ENCODE measurements at regions not wholly inside any gene's neighbourhood (a gene's known extent, or its start where the extent isn't known, plus 50 kb on each side); places are given as distances from the start of the nearest gene placed in this dataset.

GRCh38 chr10:121312587-121312986, 285.7 kb downstream of the FGFR2 start:
- peaks cover 4% of the 10 kb centered on the region for H3K36me3 Mint-ChIP-seq (ENCODE audit: low read depth)
- peaks cover 53% of the 10 kb centered on the region for H3K4me1 Mint-ChIP-seq
- H3K27me3 Mint-ChIP-seq (ENCODE audit: low read depth) = no peaks in the 10 kb centered on the region
- peak overlapping the region; percentile 9 for H3K4me3 Mint-ChIP-seq
- TF ChIP-seq CTCF (conservative IDR thresholded peaks at IDR 0.05) = no peak
- H3K27ac Mint-ChIP-seq (ENCODE audit: unreplicated experiment) = peak overlapping the region; percentile 24
- DNase-seq (ENCODE audit: low read depth, low spot score) = no peak
- H3K9me3 Mint-ChIP-seq = peaks cover 3% of the 10 kb centered on the region

- H3K4me1 Mint-ChIP-seq = peaks cover 48% of the 10 kb centered on the region
- peaks cover 7% of the 10 kb centered on the region for H3K9me3 Mint-ChIP-seq
- H3K36me3 Mint-ChIP-seq (ENCODE audit: low read depth) = peaks cover 4% of the 10 kb centered on the region
- no peak for DNase-seq (ENCODE audit: low read depth, low spot score)
- no peak for TF ChIP-seq CTCF (conservative IDR thresholded peaks at IDR 0.05)
- no peaks in the 10 kb centered on the region for H3K27me3 Mint-ChIP-seq (ENCODE audit: low read depth)
- no peak overlapping the region for H3K27ac Mint-ChIP-seq (ENCODE audit: unreplicated experiment)
- H3K4me3 Mint-ChIP-seq = no peak overlapping the region
Observed at GRCh38 chr10:121313119-121313875, 284.9 kb downstream of the FGFR2 start.

DNA sequence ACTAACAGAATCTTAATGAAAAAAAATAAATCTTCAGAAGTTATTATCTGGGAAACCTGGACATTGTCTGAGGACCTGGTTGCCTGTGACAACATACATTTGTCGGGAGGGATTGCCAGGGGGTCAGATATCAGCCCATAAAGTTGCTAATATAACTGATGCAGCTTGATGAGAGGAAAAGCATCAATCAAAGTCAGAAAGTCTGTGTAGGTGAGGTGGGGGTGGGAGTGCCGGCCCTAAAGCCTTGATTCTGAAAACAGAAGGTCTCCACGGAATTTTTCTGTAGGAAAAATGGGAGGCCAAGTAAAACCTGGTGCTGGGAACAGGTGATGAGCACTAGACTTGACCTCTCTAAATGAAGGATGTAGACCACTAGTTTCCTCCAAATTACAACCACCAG, 281.8 kb downstream of the FGFR2 start:
- H3K36me3 Mint-ChIP-seq (ENCODE audit: low read depth) = peaks cover 4% of the 10 kb centered on the region
- no peak overlapping the region for H3K4me3 Mint-ChIP-seq
- DNase-seq (ENCODE audit: low read depth, low spot score) = no peak
- no peak overlapping the region for H3K27ac Mint-ChIP-seq (ENCODE audit: unreplicated experiment)
- H3K4me1 Mint-ChIP-seq = peaks cover 22% of the 10 kb centered on the region
- no peaks in the 10 kb centered on the region for H3K27me3 Mint-ChIP-seq (ENCODE audit: low read depth)
- H3K9me3 Mint-ChIP-seq = peaks cover 7% of the 10 kb centered on the region
- TF ChIP-seq CTCF (conservative IDR thresholded peaks at IDR 0.05) = no peak

DNA sequence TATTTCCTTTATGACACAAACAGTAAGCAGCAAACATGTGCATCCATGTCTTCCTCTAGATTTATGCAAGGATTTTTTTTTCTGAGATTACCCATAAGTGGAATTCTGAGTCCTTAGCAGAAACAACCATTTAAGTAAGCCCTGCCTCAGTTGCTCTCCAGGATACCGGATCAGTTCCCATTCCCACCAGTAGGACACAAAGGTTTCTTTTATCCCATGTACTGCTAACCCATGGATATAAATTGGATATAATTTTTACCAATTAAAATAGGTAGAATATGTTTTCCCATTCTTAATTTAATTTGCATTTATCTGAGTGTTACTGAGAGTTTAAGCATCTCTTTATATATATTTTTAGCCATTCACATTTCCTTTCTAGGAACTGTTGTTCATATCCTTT, 280.9 kb downstream of the FGFR2 start:
- H3K9me3 Mint-ChIP-seq = peaks cover 7% of the 10 kb centered on the region
- TF ChIP-seq CTCF (conservative IDR thresholded peaks at IDR 0.05) = peak; percentile 42
- DNase-seq (ENCODE audit: low read depth, low spot score) = no peak
- no peak overlapping the region for H3K4me3 Mint-ChIP-seq
- peaks cover 4% of the 10 kb centered on the region for H3K36me3 Mint-ChIP-seq (ENCODE audit: low read depth)
- no peak overlapping the region for H3K27ac Mint-ChIP-seq (ENCODE audit: unreplicated experiment)
- peaks cover 2% of the 10 kb centered on the region for H3K27me3 Mint-ChIP-seq (ENCODE audit: low read depth)
- peaks cover 12% of the 10 kb centered on the region for H3K4me1 Mint-ChIP-seq

- no peak overlapping the region for H3K4me3 Mint-ChIP-seq
- H3K4me1 Mint-ChIP-seq = no peaks in the 10 kb centered on the region
- DNase-seq (ENCODE audit: low read depth, low spot score) = no peak
- H3K9me3 Mint-ChIP-seq = peaks cover 5% of the 10 kb centered on the region
- peaks cover 6% of the 10 kb centered on the region for H3K27me3 Mint-ChIP-seq (ENCODE audit: low read depth)
- H3K27ac Mint-ChIP-seq (ENCODE audit: unreplicated experiment) = no peak overlapping the region
- peaks cover 4% of the 10 kb centered on the region for H3K36me3 Mint-ChIP-seq (ENCODE audit: low read depth)
- TF ChIP-seq CTCF (conservative IDR thresholded peaks at IDR 0.05) = no peak
Observed at GRCh38 chr10:121322046-121322445, 276.2 kb downstream of the FGFR2 start.
